HEK293T (cell line): ENCODE measurements at regions not wholly inside any gene's neighbourhood (a gene's known extent, or its start where the extent isn't known, plus 50 kb on each side); places are given as distances from the start of the nearest gene placed in this dataset.

Experiments used
- ARNT ChIP-seq: fragments of 450-650 bp; IDR thresholded peaks from 2 replicates; pipeline ENCODE4 v1.6.1; 2017; ENCODE audit warnings: mild to moderate bottlenecking
- BHLHE40 ChIP-seq: fragments of 450-650 bp; IDR thresholded peaks from 2 replicates; pipeline ENCODE4 v1.6.1; 2016; ENCODE audit warnings: mild to moderate bottlenecking, moderate library complexity, borderline replicate concordance
- ELF4 ChIP-seq: fragments of 450-650 bp; IDR thresholded peaks from 2 replicates; pipeline ENCODE4 v1.6.1; 2017; ENCODE audit warnings: antibody characterized with exemption
- FOXA1 ChIP-seq: fragments of 450-650 bp; IDR thresholded peaks from 2 replicates; pipeline ENCODE4 v1.6.1; 2016; ENCODE audit warnings: mild to moderate bottlenecking
- FOXK2 ChIP-seq: fragments of 450-650 bp; IDR thresholded peaks from 2 replicates; pipeline ENCODE4 v1.6.1; 2016; ENCODE audit warnings: mild to moderate bottlenecking
- HDGF ChIP-seq: fragments of 450-650 bp; IDR thresholded peaks from 2 replicates; pipeline ENCODE4 v1.6.1; 2017; ENCODE audit warnings: antibody characterized with exemption, borderline replicate concordance
- TF ChIP-seq, protein P1 (sequence below): fragments of 450-650 bp; IDR thresholded peaks from 2 replicates; pipeline ENCODE4 v1.6.1; 2016

DNA sequence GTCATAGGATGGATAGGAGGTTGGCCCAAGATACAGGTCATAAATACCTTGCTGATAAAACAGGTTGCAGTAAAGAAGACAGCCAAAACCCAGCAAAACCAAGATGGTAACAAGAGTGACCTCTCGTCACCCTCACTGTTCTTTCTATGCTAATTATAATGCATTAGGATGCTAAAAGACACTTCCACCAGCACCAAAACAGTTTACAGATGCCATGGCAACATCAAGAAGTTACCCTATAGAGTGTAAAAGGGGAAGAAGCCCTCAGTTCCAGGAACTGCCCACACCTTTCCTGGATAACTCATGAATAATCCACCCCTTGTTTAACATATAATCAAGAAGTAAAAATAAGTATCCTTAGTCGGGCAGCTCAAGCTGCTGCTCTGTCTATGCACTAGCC lies 671.9 kb downstream of the PTPRC start:
- TF ChIP-seq FOXK2: no peak
- TF ChIP-seq ARNT: no peak
- no peak for TF ChIP-seq BHLHE40
- TF ChIP-seq ELF4: no peak
- TF ChIP-seq, protein P1, sequence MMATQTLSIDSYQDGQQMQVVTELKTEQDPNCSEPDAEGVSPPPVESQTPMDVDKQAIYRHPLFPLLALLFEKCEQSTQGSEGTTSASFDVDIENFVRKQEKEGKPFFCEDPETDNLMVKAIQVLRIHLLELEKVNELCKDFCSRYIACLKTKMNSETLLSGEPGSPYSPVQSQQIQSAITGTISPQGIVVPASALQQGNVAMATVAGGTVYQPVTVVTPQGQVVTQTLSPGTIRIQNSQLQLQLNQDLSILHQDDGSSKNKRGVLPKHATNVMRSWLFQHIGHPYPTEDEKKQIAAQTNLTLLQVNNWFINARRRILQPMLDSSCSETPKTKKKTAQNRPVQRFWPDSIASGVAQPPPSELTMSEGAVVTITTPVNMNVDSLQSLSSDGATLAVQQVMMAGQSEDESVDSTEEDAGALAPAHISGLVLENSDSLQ: no peak
- no peak for TF ChIP-seq FOXA1
- TF ChIP-seq HDGF: no peak
